CD4-positive, alpha-beta T cell treated with Interleukin-2 at 100 ng/mL for 4 hours (primary cell): ENCODE measurements at regions not wholly inside any gene's neighbourhood (a gene's known extent, or its start where the extent isn't known, plus 50 kb on each side); places are given as distances from the start of the nearest gene placed in this dataset.
"Not testable (repeated sequence)": the region's sequence is repeated elsewhere in the genome, so short reads cannot be mapped to it uniquely, and the experiment has no call there.

Experiments
- DNase-seq: peaks from one replicate; pipeline ENCODE4 v3.0.0-alpha.2; 2020; ENCODE audit warnings: low spot score

- no peak for DNase-seq
These were observed 101.2 kb upstream of the SEC11C start for GRCh38 chr18:59038295-59039039.

GRCh38 chr18:59039040-59039320, 100.7 kb upstream of the SEC11C start:
- DNase-seq, result not testable (repeated sequence)

- no peak for DNase-seq
These were observed 100.2 kb upstream of the SEC11C start for GRCh38 chr18:59039449-59039848.

- no peak for DNase-seq
These were observed 98.9 kb upstream of the SEC11C start for GRCh38 chr18:59040770-59041148.

- DNase-seq, result no peak
These were observed 98.4 kb upstream of the SEC11C start for GRCh38 chr18:59041296-59041695.

GRCh38 chr18:59041819-59042815, 97.6 kb upstream of the SEC11C start:
- DNase-seq, result no peak

GRCh38 chr18:59044855-59045254, 94.8 kb upstream of the SEC11C start:
- no peak for DNase-seq

GRCh38 chr18:59047321-59048047, 92.2 kb upstream of the SEC11C start:
- DNase-seq, result no peak

- no peak for DNase-seq
These were observed 91.7 kb upstream of the SEC11C start for GRCh38 chr18:59048048-59048363.

- no peak for DNase-seq
These were observed 91.3 kb upstream of the SEC11C start for GRCh38 chr18:59048378-59048777.

GRCh38 chr18:59049721-59050660, 89.7 kb upstream of the SEC11C start:
- DNase-seq, result no peak

GRCh38 chr18:59050661-59051057, 89.0 kb upstream of the SEC11C start:
- DNase-seq, result no peak

- DNase-seq, result no peak
These were observed 88.1 kb upstream of the SEC11C start for GRCh38 chr18:59051470-59052165.

GRCh38 chr18:59052965-59053820, 86.5 kb upstream of the SEC11C start:
- no peak for DNase-seq

- no peak for DNase-seq
These were observed 85.0 kb upstream of the SEC11C start for GRCh38 chr18:59054496-59055287.

- no peak for DNase-seq
These were observed 84.2 kb upstream of the SEC11C start for GRCh38 chr18:59055345-59056032.

- DNase-seq, result peak; percentile 43
These were observed 82.8 kb upstream of the SEC11C start for GRCh38 chr18:59056706-59057492.

GRCh38 chr18:59057493-59057795, 82.2 kb upstream of the SEC11C start:
- no peak for DNase-seq
